ENCODE measurements at regions not wholly inside any gene's neighbourhood (a gene's known extent, or its start where the extent isn't known, plus 50 kb on each side); places are given as distances from the start of the nearest gene placed in this dataset.

DNA sequence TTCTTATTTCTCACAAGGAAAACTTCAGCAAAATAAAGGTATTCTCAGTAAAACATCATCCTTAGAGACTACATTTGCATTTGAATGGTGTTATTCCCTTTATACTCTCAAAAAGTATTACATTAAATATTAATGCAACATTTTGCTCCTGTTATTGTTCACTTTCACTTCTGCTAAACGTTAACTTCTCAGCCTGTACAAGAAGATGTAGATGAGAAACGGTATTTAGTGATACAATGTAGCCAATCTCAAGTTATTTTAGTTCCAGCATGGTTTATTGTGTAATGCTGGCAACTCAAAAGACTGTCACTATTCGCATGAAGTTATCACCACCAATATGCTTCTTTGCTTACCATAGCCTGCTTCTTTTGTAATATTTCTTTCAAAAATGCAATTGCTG lies 514.1 kb downstream of the CPS1 start:
- no peak for DNase-seq

GRCh38 chr2:211077216-211077767 lies 520.9 kb downstream of the CPS1 start:
- DNase-seq, result peak in 1 of 3 experiments; percentile 40

- peak in 2 of 3 experiments; percentile 11 to 62 for DNase-seq
Measured at GRCh38 chr2:211084352-211084751, 528.0 kb downstream of the CPS1 start.

DNA sequence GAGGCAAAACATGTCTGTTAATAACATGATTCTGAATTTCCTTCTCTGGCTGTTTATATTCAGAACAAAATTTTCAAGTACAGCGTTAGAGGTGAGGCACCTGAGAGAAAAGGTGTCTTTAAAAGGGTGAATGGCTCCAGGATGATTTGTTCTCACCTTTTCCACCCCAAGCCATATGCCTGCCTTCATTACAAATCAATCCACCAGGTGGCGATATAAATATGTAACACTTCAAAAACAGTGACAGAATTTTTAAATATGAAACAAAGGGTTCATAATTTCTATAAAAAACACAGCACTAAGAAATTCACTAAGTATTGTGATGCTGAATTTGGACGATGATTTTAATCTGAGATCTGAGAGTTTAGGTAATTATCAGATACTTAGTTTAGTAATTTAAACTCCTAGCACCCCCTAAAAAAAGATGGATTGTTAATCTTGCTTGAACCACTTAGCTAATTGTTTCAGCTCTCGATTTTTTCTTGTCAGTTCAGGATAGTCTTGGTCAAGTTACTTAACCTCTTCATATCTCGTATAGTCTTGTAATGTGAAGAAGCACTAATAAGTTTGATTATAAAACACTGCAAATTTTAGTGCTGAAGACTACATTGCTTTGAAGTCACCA lies 528.8 kb downstream of the CPS1 start:
- DNase-seq, result peak; percentile 20 to 77 (median 29)

DNA sequence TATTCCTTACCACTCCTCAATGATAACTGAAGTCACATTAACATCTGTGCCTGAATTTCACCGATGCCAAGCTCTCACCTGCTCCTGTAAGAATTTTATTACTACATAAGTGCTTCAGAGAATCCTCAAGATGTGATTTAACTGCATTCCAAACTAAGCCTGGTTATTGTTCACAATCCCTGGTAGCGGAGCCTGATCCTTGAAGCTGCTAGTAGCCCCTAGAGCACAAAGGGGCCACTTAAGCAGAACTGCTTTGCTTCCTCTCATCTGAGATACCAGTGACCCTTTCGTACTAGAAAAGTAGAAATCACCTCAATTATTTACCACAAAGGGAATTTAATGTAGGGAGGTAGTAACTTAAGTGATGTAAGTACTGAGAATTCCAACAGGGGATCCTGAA lies 529.6 kb downstream of the CPS1 start:
- DNase-seq, result peak in 2 of 3 experiments; percentile 14 to 31

- DNase-seq, result no peak
Measured at GRCh38 chr2:211089127-211089526, 532.7 kb downstream of the CPS1 start.

DNA sequence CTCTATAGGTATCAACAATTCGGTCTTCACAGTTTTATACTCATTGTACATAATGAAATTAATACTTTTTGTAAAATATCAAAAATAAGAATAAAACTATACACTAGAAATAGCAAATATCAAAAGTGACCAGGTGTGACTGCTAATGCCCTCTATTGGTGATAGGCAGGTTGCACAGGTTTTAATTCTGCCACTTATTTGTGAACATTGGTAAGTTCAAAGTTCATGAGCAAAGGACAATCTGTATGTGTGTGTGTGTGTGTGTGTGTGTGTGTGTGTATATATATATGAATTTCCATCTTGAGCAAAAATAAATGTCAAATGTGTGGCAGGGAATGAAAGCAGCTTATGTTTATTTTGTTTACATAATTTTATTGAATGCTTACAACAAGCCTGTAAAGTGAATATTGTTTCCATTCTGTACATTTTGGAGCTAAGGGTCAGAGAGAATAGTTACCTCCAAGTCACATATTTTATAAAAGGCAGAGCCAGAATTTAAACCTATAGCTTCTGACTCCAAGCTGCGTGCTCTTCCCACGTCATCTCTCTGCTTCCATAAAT lies 537.4 kb downstream of the CPS1 start:
- peak in 1 of 3 experiments; percentile 37 for DNase-seq

DNA sequence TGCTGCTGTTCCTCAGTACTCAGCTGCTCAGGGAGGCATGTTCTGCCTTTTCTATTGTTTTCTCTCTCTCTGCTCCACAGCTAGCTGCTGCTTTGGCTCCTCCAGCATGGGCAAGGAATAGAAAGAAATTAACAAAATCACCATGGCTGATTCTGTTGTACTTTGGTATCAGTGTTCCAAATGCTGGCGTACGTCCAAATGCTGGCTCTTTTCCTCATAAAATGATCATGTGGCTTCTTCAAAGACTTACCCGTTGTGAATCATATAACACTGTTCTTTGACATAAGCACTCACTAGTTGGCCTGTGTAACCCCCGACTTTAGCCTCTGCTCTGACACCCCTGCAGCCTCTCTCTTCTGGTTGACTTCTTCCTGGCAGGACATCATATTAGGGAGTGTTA lies 547.6 kb downstream of the CPS1 start:
- no peak for DNase-seq

GRCh38 chr2:211113334-211114175 lies 557.2 kb downstream of the CPS1 start:
- no peak for DNase-seq

DNA sequence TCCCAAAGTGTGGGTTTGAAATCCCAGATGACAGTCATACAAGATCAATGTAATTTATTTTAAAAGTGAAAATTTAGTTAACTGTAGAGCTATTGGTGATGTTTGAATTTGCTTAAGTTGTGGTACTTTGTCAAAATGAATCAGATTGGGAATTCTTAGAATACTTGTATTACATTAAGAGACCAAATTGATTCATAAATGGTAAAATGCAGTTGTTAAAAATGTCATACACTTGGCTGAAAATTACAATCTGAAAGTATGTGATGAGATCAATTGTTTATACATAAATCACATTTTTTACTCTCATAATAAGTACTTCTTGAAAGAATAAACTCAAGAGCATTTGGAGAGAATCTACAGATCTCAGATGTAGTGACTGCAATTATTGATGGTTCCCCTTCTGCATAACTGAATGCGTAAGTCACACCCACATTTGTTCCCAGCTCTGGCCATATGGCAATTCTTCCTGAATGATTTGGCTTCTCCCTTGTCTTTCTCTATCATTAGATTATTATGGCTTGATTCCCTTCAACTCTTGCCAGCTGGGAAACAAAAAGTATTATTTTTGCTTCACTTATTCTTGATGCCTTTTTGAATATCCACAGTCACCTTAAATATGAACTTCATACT lies 558.5 kb downstream of the CPS1 start:
- peak in 1 of 3 experiments; percentile 7 for DNase-seq

GRCh38 chr2:211117026-211117425 lies 560.6 kb downstream of the CPS1 start:
- no peak for DNase-seq

- no peak for DNase-seq
Measured at GRCh38 chr2:211126256-211126655, 569.9 kb downstream of the CPS1 start.

- no peak for DNase-seq
Measured at GRCh38 chr2:211127501-211127900, 571.1 kb downstream of the CPS1 start.

GRCh38 chr2:211128287-211128686 lies 571.9 kb downstream of the CPS1 start:
- DNase-seq, result no peak

DNA sequence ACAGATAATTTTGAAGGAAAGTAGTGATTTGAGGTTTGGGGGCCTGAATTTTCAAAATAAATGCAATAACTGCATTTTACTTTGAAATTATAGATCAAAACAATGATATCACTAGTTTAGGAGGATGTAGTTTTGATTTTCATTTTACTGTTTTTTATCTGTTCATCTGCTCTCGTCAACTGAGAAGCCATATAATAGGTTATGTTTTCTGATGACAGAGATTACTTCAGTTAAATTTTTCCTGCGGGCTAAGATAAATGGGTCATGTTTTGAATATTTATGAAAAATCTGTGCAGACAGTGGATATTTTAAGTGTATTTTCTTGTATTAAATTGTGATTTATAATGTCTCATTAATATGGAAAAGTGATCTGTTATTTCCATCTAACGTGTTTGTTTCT lies 573.4 kb downstream of the CPS1 start:
- no peak for DNase-seq

DNA sequence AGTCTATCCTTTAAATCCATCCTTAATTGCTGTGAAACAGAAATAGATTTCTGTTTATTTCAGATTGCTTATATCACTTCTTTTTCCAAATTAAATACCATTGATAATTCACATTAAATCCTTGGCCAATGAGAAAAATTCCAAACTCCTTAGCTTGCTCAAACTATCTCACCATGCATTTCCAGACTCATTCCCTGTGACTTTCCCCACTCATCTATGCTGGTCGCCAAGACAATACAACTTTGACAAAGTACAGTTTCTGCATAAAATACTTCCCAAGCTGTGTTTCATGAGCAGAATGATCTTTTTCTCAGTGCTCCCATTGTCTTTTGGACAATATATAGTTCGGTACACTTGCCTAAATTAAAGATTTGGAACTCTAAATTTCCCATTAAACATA lies 575.6 kb downstream of the CPS1 start:
- DNase-seq, result no peak

DNA sequence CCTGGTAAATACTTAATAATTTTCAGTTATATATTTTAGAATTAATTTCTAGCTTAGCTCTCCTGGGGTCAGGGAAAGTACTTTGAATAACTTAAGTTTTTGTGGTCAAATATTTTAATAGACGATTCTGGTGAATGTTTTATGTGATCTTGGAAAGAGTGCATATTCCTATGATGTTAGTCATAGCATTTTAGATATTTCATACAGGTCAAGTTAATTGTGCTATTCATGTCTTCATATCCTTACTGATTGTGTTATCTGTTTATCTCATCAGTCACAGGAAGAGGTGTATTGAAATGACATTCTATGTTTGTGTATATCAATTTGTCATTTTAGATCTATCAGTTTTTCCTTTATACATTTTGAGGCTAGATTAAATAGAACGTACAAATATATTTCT lies 576.2 kb downstream of the CPS1 start:
- DNase-seq, result no peak

DNA sequence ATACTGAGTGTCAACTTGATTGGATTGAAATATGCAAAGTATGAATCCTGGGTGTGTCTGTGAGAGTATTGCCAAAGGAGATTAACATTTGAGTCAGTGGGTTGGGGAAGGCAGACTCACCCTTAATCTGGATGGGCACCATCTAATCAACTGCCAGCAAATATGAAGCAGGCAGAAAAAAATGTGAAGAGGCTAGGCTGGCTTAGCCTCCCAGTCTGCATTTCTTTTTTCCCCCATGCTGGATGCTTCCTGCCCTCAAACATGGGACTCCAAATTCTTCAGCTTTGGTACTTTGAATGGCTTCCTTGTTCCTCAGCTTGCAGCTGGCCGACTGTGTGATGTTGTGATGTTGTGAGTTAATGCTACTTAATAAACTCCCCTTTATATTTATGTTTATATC lies 577.4 kb downstream of the CPS1 start:
- DNase-seq, result peak in 1 of 3 experiments; percentile 15

DNA sequence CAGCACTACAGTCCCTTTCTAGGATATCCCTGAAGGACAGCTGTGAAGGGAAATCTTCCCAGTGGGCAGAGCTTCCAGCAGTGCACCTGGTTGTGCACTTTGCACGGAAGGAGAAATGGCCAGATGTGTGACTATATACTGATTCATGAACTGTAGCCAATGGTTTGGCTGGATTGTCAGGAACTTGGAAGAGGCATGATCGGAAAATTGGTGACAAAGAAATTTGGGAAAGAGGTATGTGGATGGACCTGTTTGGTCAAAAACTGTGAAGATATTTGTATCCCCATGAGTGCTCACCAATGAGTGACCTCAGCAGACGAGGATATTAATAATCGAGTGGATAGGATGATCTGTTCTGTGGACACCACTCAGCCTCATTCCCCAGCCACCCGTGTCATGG lies 582.2 kb downstream of the CPS1 start:
- DNase-seq, result no peak

DNA sequence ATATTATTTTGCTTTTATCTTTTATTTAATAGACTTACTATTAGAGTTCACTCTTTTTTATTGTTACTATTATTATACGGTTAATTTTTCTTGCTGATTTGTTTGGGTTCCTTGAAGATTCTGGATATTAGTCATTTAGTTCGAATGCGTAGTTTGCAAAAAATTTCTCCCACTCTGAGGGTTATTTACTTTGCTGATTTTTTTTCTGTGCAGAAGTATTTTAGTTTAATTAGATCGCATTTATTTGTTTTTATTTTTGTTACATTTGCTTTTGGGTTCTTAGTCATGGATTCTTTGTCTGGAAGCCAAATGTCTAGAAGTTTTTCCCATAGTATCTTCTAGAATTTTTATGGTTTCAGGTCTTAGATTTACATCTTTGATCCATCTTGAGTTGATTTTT lies 585.2 kb downstream of the CPS1 start:
- no peak for DNase-seq

DNA sequence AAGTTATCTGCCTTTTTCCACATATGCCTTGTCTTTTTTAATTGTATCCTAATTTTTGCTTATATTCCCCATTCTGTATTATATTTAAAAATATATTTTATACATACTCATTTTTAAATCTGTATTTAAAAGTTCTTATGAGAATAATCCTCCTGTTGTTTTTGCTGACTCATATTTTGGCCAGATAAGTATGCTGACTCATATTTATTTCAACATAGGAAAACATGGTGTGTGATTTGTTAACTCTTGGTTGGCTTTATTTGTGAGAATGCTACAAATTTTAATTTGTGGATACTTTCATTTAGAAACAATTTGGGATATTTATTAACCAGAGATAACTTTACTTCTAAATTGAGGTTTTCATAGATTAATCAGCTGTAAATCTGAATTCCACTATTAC lies 587.7 kb downstream of the CPS1 start:
- DNase-seq, result no peak

DNA sequence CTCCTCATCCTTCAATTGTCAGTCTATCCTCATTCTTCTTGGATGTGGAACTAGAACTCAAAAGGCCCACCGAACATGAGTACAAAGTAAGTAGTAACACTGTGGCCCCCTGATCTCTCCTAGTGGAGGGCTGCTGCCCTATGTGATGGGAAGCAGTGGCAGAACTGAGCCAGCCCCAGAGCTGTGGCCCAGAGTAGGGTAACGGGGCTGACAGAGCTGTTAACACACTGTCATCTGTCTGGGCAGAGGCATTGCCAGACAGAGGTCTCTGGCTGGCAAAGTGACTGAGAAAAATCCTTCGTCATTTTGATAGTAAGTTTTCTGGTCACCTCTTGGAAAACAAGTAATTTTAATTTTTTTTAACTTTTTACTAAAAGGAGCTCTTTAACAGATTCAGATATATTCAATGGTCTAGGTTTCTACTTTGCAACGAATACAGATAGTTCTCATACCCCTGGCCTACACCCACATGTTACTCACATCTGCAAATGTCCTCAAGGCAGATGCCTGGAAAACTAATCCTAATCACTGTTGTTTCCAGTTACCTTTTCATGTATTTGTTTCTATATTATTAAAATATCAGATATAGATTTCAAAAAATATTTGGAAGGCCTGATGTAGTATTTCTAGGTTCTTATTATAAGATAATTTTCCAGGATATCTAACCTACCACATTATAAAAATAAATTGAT lies 588.7 kb downstream of the CPS1 start:
- no peak for DNase-seq

- no peak for DNase-seq
Measured at GRCh38 chr2:211149731-211150130, 593.3 kb downstream of the CPS1 start.
